ENCODE measurements at regions not wholly inside any gene's neighbourhood (a gene's known extent, or its start where the extent isn't known, plus 50 kb on each side); places are given as distances from the start of the nearest gene placed in this dataset.

DNA sequence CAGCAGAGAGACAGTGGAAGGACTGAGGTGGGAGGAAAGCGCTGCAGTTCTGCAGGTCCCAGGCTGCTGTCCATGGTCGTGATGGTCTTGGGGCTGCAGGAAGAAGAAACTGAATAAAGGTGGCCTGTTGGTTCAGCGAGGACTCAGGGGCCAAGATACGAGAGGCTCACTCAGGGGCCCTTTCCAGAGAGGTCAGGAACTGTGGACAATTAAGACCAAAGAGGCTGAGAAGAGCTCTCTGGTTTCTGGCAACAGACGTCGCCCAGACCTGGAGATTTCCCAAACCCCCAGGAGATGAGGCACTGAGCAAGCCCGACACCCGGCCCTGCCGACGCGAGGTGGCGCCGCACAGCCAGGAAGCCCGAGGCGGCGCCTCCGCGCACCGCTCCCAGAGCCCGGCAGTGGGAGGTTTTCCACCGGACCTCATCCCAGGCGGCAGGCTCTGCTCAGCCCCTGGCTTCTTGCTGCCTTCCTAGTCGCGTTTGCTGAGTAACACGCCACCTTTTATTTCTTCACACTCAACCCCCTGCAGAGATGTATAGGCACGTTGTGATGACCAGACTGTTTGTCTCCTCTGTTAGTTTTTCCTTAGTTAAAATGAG, 56.4 kb upstream of the ARRDC4 start (continued):
- TF ChIP-seq HNRNPLL (IDR thresholded peaks at IDR 0.05; ENCODE audit: low read depth, low read length, poor library complexity, severe bottlenecking) = peak; percentile 52
- TF ChIP-seq, protein P1, sequence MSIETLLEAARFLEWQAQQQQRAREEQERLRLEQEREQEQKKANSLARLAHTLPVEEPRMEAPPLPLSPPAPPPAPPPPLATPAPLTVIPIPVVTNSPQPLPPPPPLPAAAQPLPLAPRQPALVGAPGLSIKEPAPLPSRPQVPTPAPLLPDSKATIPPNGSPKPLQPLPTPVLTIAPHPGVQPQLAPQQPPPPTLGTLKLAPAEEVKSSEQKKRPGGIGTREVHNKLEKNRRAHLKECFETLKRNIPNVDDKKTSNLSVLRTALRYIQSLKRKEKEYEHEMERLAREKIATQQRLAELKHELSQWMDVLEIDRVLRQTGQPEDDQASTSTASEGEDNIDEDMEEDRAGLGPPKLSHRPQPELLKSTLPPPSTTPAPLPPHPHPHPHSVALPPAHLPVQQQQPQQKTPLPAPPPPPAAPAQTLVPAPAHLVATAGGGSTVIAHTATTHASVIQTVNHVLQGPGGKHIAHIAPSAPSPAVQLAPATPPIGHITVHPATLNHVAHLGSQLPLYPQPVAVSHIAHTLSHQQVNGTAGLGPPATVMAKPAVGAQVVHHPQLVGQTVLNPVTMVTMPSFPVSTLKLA (IDR thresholded peaks at IDR 0.05) = no peak
- no peak for TF ChIP-seq ZNF121 (CRISPR knock-in tag; IDR thresholded peaks at IDR 0.05)
- TF ChIP-seq EEA1 (CRISPR knock-in tag; IDR thresholded peaks at IDR 0.05; ENCODE audit: borderline replicate concordance) = no peak
- TF ChIP-seq, protein P2, sequence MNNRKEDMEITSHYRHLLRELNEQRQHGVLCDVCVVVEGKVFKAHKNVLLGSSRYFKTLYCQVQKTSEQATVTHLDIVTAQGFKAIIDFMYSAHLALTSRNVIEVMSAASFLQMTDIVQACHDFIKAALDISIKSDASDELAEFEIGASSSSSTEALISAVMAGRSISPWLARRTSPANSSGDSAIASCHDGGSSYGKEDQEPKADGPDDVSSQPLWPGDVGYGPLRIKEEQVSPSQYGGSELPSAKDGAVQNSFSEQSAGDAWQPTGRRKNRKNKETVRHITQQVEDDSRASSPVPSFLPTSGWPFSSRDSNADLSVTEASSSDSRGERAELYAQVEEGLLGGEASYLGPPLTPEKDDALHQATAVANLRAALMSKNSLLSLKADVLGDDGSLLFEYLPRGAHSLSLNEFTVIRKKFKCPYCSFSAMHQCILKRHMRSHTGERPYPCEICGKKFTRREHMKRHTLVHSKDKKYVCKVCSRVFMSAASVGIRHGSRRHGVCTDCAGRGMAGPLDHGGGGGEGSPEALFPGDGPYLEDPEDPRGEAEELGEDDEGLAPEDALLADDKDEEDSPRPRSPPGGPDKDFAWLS (CRISPR knock-in tag; IDR thresholded peaks at IDR 0.05; ENCODE audit: borderline replicate concordance) = no peak
- no peak for TF ChIP-seq NFE2L2 (IDR thresholded peaks at IDR 0.05; ENCODE audit: low read length)
- TF ChIP-seq ZBTB8A (CRISPR knock-in tag; IDR thresholded peaks at IDR 0.05; ENCODE audit: borderline replicate concordance, low read depth) = no peak
- TF ChIP-seq, protein P3, sequence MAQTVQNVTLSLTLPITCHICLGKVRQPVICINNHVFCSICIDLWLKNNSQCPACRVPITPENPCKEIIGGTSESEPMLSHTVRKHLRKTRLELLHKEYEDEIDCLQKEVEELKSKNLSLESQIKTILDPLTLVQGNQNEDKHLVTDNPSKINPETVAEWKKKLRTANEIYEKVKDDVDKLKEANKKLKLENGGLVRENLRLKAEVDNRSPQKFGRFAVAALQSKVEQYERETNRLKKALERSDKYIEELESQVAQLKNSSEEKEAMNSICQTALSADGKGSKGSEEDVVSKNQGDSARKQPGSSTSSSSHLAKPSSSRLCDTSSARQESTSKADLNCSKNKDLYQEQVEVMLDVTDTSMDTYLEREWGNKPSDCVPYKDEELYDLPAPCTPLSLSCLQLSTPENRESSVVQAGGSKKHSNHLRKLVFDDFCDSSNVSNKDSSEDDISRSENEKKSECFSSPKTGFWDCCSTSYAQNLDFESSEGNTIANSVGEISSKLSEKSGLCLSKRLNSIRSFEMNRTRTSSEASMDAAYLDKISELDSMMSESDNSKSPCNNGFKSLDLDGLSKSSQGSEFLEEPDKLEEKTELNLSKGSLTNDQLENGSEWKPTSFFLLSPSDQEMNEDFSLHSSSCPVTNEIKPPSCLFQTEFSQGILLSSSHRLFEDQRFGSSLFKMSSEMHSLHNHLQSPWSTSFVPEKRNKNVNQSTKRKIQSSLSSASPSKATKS (CRISPR knock-in tag; IDR thresholded peaks at IDR 0.05) = no peak
- no peak for TF ChIP-seq MAF1 (CRISPR knock-in tag; IDR thresholded peaks at IDR 0.05; ENCODE audit: borderline replicate concordance)
- TF ChIP-seq, protein P4, sequence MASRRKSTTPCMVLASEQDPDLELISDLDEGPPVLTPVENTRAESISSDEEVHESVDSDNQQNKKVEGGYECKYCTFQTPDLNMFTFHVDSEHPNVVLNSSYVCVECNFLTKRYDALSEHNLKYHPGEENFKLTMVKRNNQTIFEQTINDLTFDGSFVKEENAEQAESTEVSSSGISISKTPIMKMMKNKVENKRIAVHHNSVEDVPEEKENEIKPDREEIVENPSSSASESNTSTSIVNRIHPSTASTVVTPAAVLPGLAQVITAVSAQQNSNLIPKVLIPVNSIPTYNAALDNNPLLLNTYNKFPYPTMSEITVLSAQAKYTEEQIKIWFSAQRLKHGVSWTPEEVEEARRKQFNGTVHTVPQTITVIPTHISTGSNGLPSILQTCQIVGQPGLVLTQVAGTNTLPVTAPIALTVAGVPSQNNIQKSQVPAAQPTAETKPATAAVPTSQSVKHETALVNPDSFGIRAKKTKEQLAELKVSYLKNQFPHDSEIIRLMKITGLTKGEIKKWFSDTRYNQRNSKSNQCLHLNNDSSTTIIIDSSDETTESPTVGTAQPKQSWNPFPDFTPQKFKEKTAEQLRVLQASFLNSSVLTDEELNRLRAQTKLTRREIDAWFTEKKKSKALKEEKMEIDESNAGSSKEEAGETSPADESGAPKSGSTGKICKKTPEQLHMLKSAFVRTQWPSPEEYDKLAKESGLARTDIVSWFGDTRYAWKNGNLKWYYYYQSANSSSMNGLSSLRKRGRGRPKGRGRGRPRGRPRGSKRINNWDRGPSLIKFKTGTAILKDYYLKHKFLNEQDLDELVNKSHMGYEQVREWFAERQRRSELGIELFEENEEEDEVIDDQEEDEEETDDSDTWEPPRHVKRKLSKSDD (CRISPR knock-in tag; IDR thresholded peaks at IDR 0.05; ENCODE audit: low read depth) = no peak
- TF ChIP-seq NRL (CRISPR knock-in tag; IDR thresholded peaks at IDR 0.05; ENCODE audit: borderline replicate concordance) = no peak
- no peak for TF ChIP-seq NFYB (CRISPR knock-in tag; IDR thresholded peaks at IDR 0.05)
- no peak for TF ChIP-seq ZNF282 (IDR thresholded peaks at IDR 0.05; ENCODE audit: partially characterized antibody)
- no peak for TF ChIP-seq FLYWCH1 (CRISPR knock-in tag; IDR thresholded peaks at IDR 0.05)
- TF ChIP-seq, protein P5, sequence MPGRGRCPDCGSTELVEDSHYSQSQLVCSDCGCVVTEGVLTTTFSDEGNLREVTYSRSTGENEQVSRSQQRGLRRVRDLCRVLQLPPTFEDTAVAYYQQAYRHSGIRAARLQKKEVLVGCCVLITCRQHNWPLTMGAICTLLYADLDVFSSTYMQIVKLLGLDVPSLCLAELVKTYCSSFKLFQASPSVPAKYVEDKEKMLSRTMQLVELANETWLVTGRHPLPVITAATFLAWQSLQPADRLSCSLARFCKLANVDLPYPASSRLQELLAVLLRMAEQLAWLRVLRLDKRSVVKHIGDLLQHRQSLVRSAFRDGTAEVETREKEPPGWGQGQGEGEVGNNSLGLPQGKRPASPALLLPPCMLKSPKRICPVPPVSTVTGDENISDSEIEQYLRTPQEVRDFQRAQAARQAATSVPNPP (CRISPR knock-in tag; IDR thresholded peaks at IDR 0.05) = no peak
- TF ChIP-seq ATF7-NPFF (CRISPR knock-in tag; IDR thresholded peaks at IDR 0.05; ENCODE audit: low read depth) = no peak
- TF ChIP-seq, protein P6, sequence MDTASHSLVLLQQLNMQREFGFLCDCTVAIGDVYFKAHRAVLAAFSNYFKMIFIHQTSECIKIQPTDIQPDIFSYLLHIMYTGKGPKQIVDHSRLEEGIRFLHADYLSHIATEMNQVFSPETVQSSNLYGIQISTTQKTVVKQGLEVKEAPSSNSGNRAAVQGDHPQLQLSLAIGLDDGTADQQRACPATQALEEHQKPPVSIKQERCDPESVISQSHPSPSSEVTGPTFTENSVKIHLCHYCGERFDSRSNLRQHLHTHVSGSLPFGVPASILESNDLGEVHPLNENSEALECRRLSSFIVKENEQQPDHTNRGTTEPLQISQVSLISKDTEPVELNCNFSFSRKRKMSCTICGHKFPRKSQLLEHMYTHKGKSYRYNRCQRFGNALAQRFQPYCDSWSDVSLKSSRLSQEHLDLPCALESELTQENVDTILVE (CRISPR knock-in tag; IDR thresholded peaks at IDR 0.05) = no peak
- no peak for TF ChIP-seq ZNF431 (CRISPR knock-in tag; IDR thresholded peaks at IDR 0.05; ENCODE audit: borderline replicate concordance, low read depth)
- no peak for TF ChIP-seq ZNF841 (CRISPR knock-in tag; IDR thresholded peaks at IDR 0.05; ENCODE audit: borderline replicate concordance)

All from HepG2 (cell line).